ENCODE measurements at regions not wholly inside any gene's neighbourhood (a gene's known extent, or its start where the extent isn't known, plus 50 kb on each side); places are given as distances from the start of the nearest gene placed in this dataset.

GRCh38 chr16:5605404-5605803, 507.8 kb upstream of the EEF2KMT start:
- DNase-seq (no peak), ATAC-seq (no peak), FAIRE-seq (no peak)
- H3K4me1 ChIP-seq = no peaks in the 10 kb centered on the region
- intact Hi-C loops (cut with DNase I) = no loop called here
- no peaks in the 10 kb centered on the region for H3K36me3 ChIP-seq
- H3K27me3 ChIP-seq = no peaks in the 10 kb centered on the region
- no peak overlapping the region for H3K27ac ChIP-seq
- no peak overlapping the region for H3K4me3 ChIP-seq
- no peak for TF ChIP-seq CTCF (IDR thresholded peaks at IDR 0.05)
- H3K9me3 ChIP-seq = no peaks in the 10 kb centered on the region

- WGBS, 2 donors = 22 to 38% methylated on average over 8 of the region's 8 CpGs
- FAIRE-seq (no peak), DNase-seq (no peak), ATAC-seq (no peak)
- no peak overlapping the region for H3K4me3 ChIP-seq
- no peaks in the 10 kb centered on the region for H3K4me1 ChIP-seq
- intact Hi-C loops (cut with DNase I) = no loop called here
- H3K27me3 ChIP-seq = no peaks in the 10 kb centered on the region
- no peak overlapping the region for H3K27ac ChIP-seq
- no peak for TF ChIP-seq CTCF (IDR thresholded peaks at IDR 0.05)
- no peaks in the 10 kb centered on the region for H3K9me3 ChIP-seq
- H3K36me3 ChIP-seq = no peaks in the 10 kb centered on the region
These were observed 507.2 kb upstream of the EEF2KMT start for GRCh38 chr16:5604770-5605169.

- no peak for TF ChIP-seq CTCF (IDR thresholded peaks at IDR 0.05)
- H3K4me3 ChIP-seq = no peak overlapping the region
- DNase-seq (no peak), FAIRE-seq (no peak), ATAC-seq (no peak)
- H3K27ac ChIP-seq = no peak overlapping the region
- H3K9me3 ChIP-seq = no peaks in the 10 kb centered on the region
- 58 to 64% methylated on average over 4 of the region's 4 CpGs for WGBS, 2 donors
- no peaks in the 10 kb centered on the region for H3K27me3 ChIP-seq
- H3K4me1 ChIP-seq = no peaks in the 10 kb centered on the region
- H3K36me3 ChIP-seq = no peaks in the 10 kb centered on the region
- intact Hi-C loops (cut with DNase I) = no loop called here
These were observed 506.2 kb upstream of the EEF2KMT start for GRCh38 chr16:5603836-5604235.

GRCh38 chr16:5601957-5602356, 504.4 kb upstream of the EEF2KMT start:
- Histone ChIP-seq H3K36me3 (no peaks in the 10 kb centered on the region), H3K27me3 (no peaks in the 10 kb centered on the region), H3K27ac (no peak overlapping the region), H3K9me3 (no peaks in the 10 kb centered on the region), H3K4me3 (no peak overlapping the region), H3K4me1 (no peaks in the 10 kb centered on the region)
- FAIRE-seq (no peak), ATAC-seq (no peak), DNase-seq (no peak)
- TF ChIP-seq CTCF (IDR thresholded peaks at IDR 0.05) = no peak
- 18 to 20% methylated on average over 1 of the region's 1 CpG for WGBS, 2 donors
- intact Hi-C loops (cut with DNase I) = no loop called here

GRCh38 chr16:5598793-5599192, 501.2 kb upstream of the EEF2KMT start:
- intact Hi-C loops (cut with DNase I) = no loop called here
- Histone ChIP-seq H3K36me3 (no peaks in the 10 kb centered on the region), H3K27me3 (no peaks in the 10 kb centered on the region), H3K4me3 (no peak overlapping the region), H3K9me3 (no peaks in the 10 kb centered on the region), H3K27ac (no peak overlapping the region), H3K4me1 (no peaks in the 10 kb centered on the region)
- FAIRE-seq (no peak), ATAC-seq (no peak), DNase-seq (no peak)
- 55 to 57% methylated on average over 7 of the region's 7 CpGs for WGBS, 2 donors
- no peak for TF ChIP-seq CTCF (IDR thresholded peaks at IDR 0.05)
